ENCODE measurements at regions not wholly inside any gene's neighbourhood (a gene's known extent, or its start where the extent isn't known, plus 50 kb on each side); places are given as distances from the start of the nearest gene placed in this dataset.
"Not testable (repeated sequence)": the region's sequence is repeated elsewhere in the genome, so short reads cannot be mapped to it uniquely, and the experiment has no call there.

- H3K4me3 Mint-ChIP-seq; intact Hi-C loops (cut with micrococcal nuclease); DNase-seq (ENCODE audit: low spot score); H3K4me1 Mint-ChIP-seq (ENCODE audit: low read depth); H3K27ac Mint-ChIP-seq; H3K27me3 Mint-ChIP-seq (ENCODE audit: insufficient read depth); H3K36me3 Mint-ChIP-seq (ENCODE audit: low read depth): not testable (repeated sequence)
- peaks cover 13% of the 10 kb centered on the region for H3K9me3 Mint-ChIP-seq
These were observed 251.3 kb downstream of the PTGER3 start for GRCh38 chr1:70796298-70796697.

GRCh38 chr1:70802625-70803024, 245.0 kb downstream of the PTGER3 start:
- peaks cover 18% of the 10 kb centered on the region for H3K9me3 Mint-ChIP-seq
- DNase-seq (ENCODE audit: low spot score); intact Hi-C loops (cut with micrococcal nuclease); H3K4me1 Mint-ChIP-seq (ENCODE audit: low read depth); H3K36me3 Mint-ChIP-seq (ENCODE audit: low read depth); H3K27ac Mint-ChIP-seq; H3K4me3 Mint-ChIP-seq; H3K27me3 Mint-ChIP-seq (ENCODE audit: insufficient read depth): not testable (repeated sequence)

- no peak for DNase-seq (ENCODE audit: low spot score)
These were observed 242.0 kb downstream of the PTGER3 start for GRCh38 chr1:70805641-70806040.

GRCh38 chr1:70807088-70807664, 240.4 kb downstream of the PTGER3 start:
- intact Hi-C loops (cut with micrococcal nuclease): no loop called here
- peaks cover 8% of the 10 kb centered on the region for H3K9me3 Mint-ChIP-seq
- no peaks in the 10 kb centered on the region for H3K27me3 Mint-ChIP-seq (ENCODE audit: insufficient read depth)
- H3K36me3 Mint-ChIP-seq (ENCODE audit: low read depth): no peaks in the 10 kb centered on the region
- no peak overlapping the region for H3K27ac Mint-ChIP-seq
- no peak for DNase-seq (ENCODE audit: low spot score)
- H3K4me3 Mint-ChIP-seq: no peak overlapping the region
- H3K4me1 Mint-ChIP-seq (ENCODE audit: low read depth): peaks cover 10% of the 10 kb centered on the region

More at GRCh38 chr1:70805641-70806040, 242.0 kb downstream of the PTGER3 start:
- H3K9me3 Mint-ChIP-seq: peaks cover 8% of the 10 kb centered on the region
- intact Hi-C loops (cut with micrococcal nuclease): no loop called here
- H3K36me3 Mint-ChIP-seq (ENCODE audit: low read depth): no peaks in the 10 kb centered on the region
- no peak overlapping the region for H3K4me3 Mint-ChIP-seq
- H3K4me1 Mint-ChIP-seq (ENCODE audit: low read depth): peaks cover 10% of the 10 kb centered on the region
- no peaks in the 10 kb centered on the region for H3K27me3 Mint-ChIP-seq (ENCODE audit: insufficient read depth)
- no peak overlapping the region for H3K27ac Mint-ChIP-seq

DNA sequence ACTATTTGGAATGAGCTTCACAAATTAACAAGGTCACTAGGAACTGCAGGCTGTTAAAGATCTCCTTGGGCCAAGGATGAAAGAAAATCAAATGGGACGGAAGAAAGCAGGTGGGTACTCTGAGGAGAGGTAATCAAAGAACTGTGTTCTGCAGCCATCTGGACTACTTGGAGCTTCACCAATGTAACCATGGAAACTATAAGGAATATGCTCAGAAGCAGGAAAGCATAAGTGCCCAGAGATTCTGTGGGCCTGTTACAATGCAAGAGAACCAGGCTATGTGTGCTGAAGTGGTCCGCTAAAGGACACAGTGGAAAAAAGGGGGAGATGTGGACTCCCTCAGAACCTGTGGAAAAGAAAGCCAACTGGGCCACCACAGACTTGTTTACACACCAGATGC, 238.5 kb downstream of the PTGER3 start:
- no peaks in the 10 kb centered on the region for H3K36me3 Mint-ChIP-seq (ENCODE audit: low read depth)
- H3K27ac Mint-ChIP-seq: no peak overlapping the region
- H3K27me3 Mint-ChIP-seq (ENCODE audit: insufficient read depth): no peaks in the 10 kb centered on the region
- intact Hi-C loops (cut with micrococcal nuclease): no loop called here
- DNase-seq (ENCODE audit: low spot score): no peak
- H3K4me1 Mint-ChIP-seq (ENCODE audit: low read depth): peaks cover 10% of the 10 kb centered on the region
- H3K9me3 Mint-ChIP-seq: peaks cover 8% of the 10 kb centered on the region
- H3K4me3 Mint-ChIP-seq: no peak overlapping the region

- peaks cover 10% of the 10 kb centered on the region for H3K4me1 Mint-ChIP-seq (ENCODE audit: low read depth)
- intact Hi-C loops (cut with micrococcal nuclease): no loop called here
- no peak overlapping the region for H3K4me3 Mint-ChIP-seq
- H3K36me3 Mint-ChIP-seq (ENCODE audit: low read depth): no peaks in the 10 kb centered on the region
- no peaks in the 10 kb centered on the region for H3K9me3 Mint-ChIP-seq
- H3K27ac Mint-ChIP-seq: no peak overlapping the region
- no peaks in the 10 kb centered on the region for H3K27me3 Mint-ChIP-seq (ENCODE audit: insufficient read depth)
- DNase-seq (ENCODE audit: low spot score): no peak
These were observed 235.8 kb downstream of the PTGER3 start for GRCh38 chr1:70811815-70812214.

DNA sequence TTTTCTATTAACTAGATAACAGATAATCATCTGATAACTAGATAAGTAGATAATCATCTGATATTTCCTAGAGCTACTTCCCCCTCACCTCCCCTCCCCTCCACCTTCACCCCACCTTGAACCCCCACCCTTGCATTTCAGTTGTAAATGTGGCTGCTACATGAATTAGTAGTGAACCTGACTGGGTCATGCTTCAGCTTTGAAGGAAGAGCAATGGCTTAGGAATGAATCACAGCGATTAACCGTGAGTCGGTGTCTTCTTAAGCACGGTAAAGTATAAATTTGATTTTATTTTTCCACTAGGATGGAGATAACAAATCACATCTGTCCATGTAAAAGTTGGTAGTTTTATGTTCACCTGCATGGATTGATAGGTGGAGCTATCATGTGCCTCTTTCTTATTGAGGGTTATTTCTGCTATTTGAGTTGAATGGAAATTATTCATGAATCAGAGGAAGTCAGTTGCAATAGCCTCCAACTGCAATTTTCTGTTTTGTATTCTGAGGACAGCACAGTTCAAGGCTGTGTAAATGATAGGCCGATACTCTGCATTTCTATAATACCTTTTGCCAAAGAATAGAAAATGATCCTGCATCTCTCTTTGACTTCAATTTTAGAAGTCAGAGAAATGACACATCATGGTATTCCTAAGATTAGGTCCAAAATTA, 235.0 kb downstream of the PTGER3 start:
- Mint-ChIP-seq H3K36me3 (ENCODE audit: low read depth) (no peaks in the 10 kb centered on the region), H3K27ac (no peak overlapping the region), H3K9me3 (no peaks in the 10 kb centered on the region), H3K27me3 (ENCODE audit: insufficient read depth) (peaks cover 2% of the 10 kb centered on the region), H3K4me1 (ENCODE audit: low read depth) (peaks cover 10% of the 10 kb centered on the region), H3K4me3 (no peak overlapping the region)
- intact Hi-C loops (cut with micrococcal nuclease): no loop called here
- DNase-seq (ENCODE audit: low spot score): no peak

GRCh38 chr1:70818401-70818800, 229.2 kb downstream of the PTGER3 start:
- Mint-ChIP-seq H3K9me3 (no peaks in the 10 kb centered on the region), H3K27ac (no peak overlapping the region), H3K36me3 (ENCODE audit: low read depth) (no peaks in the 10 kb centered on the region), H3K4me3 (no peak overlapping the region), H3K4me1 (ENCODE audit: low read depth) (no peaks in the 10 kb centered on the region), H3K27me3 (ENCODE audit: insufficient read depth) (peaks cover 2% of the 10 kb centered on the region)
- no peak for DNase-seq (ENCODE audit: low spot score)
- intact Hi-C loops (cut with micrococcal nuclease): no loop called here

- Mint-ChIP-seq H3K27me3 (ENCODE audit: insufficient read depth) (peaks cover 2% of the 10 kb centered on the region), H3K9me3 (no peaks in the 10 kb centered on the region), H3K36me3 (ENCODE audit: low read depth) (no peaks in the 10 kb centered on the region), H3K27ac (no peak overlapping the region), H3K4me1 (ENCODE audit: low read depth) (no peaks in the 10 kb centered on the region), H3K4me3 (no peak overlapping the region)
- intact Hi-C loops (cut with micrococcal nuclease): no loop called here
- no peak for DNase-seq (ENCODE audit: low spot score)
These were observed 228.4 kb downstream of the PTGER3 start for GRCh38 chr1:70819231-70819630.

DNA sequence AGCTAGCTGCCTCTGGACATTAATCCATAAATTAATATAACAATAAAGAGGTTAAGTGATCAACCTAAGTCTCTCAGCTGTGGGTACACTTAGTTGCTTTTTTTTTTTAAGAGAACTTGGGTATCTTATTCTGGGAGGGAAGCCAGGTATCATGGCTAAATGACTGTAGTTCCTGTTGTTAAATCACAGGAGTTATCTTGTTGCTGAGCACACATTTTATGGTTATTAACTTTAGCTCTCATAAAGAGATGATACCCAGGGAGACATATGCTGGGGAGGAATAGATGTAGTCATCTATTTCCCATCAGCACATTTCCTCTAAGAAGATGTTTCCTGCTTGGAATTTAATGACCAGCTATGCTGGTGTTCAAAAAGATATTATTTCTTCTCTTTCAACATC, 227.8 kb downstream of the PTGER3 start:
- H3K27me3 Mint-ChIP-seq (ENCODE audit: insufficient read depth): peaks cover 2% of the 10 kb centered on the region
- no peaks in the 10 kb centered on the region for H3K36me3 Mint-ChIP-seq (ENCODE audit: low read depth)
- no peak overlapping the region for H3K4me3 Mint-ChIP-seq
- intact Hi-C loops (cut with micrococcal nuclease): no loop called here
- H3K4me1 Mint-ChIP-seq (ENCODE audit: low read depth): no peaks in the 10 kb centered on the region
- DNase-seq (ENCODE audit: low spot score): no peak
- no peak overlapping the region for H3K27ac Mint-ChIP-seq
- H3K9me3 Mint-ChIP-seq: no peaks in the 10 kb centered on the region

- Mint-ChIP-seq H3K4me1 (ENCODE audit: low read depth) (no peaks in the 10 kb centered on the region), H3K36me3 (ENCODE audit: low read depth) (no peaks in the 10 kb centered on the region), H3K27me3 (ENCODE audit: insufficient read depth) (peaks cover 2% of the 10 kb centered on the region), H3K9me3 (no peaks in the 10 kb centered on the region), H3K27ac (no peak overlapping the region), H3K4me3 (no peak overlapping the region)
- DNase-seq (ENCODE audit: low spot score): no peak
- intact Hi-C loops (cut with micrococcal nuclease): no loop called here
These were observed 227.2 kb downstream of the PTGER3 start for GRCh38 chr1:70820396-70820795.

- no peak overlapping the region for H3K27ac Mint-ChIP-seq
- H3K4me3 Mint-ChIP-seq: no peak overlapping the region
- intact Hi-C loops (cut with micrococcal nuclease): no loop called here
- H3K4me1 Mint-ChIP-seq (ENCODE audit: low read depth): no peaks in the 10 kb centered on the region
- DNase-seq (ENCODE audit: low spot score): no peak
- peaks cover 2% of the 10 kb centered on the region for H3K27me3 Mint-ChIP-seq (ENCODE audit: insufficient read depth)
- no peaks in the 10 kb centered on the region for H3K36me3 Mint-ChIP-seq (ENCODE audit: low read depth)
- no peaks in the 10 kb centered on the region for H3K9me3 Mint-ChIP-seq
These were observed 226.6 kb downstream of the PTGER3 start for GRCh38 chr1:70820995-70821394.

DNA sequence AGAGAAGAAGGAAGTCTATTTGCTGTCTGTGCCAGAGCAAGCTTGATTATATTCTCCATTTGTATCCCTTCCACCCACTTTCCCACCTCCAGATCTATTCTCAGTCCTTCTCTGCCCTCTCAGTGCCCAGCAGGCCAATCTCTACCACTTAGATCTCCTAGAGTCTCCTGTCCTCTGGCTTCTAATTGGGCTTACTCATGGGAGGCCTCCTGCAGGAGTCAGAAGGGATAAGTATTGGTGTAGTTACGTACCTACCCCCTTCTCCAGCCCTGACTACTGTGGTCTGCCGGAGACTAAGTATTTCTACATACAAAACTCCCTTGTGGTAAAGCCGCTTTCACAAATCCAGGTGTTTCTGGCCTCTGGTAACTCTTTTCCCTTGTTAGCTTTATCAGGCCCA, 221.2 kb downstream of the PTGER3 start:
- no peak for DNase-seq (ENCODE audit: low spot score)
- no peaks in the 10 kb centered on the region for H3K4me1 Mint-ChIP-seq (ENCODE audit: low read depth)
- H3K9me3 Mint-ChIP-seq: no peaks in the 10 kb centered on the region
- no peak overlapping the region for H3K27ac Mint-ChIP-seq
- intact Hi-C loops (cut with micrococcal nuclease): no loop called here
- H3K4me3 Mint-ChIP-seq: no peak overlapping the region
- no peaks in the 10 kb centered on the region for H3K36me3 Mint-ChIP-seq (ENCODE audit: low read depth)
- peaks cover 4% of the 10 kb centered on the region for H3K27me3 Mint-ChIP-seq (ENCODE audit: insufficient read depth)

- H3K36me3 Mint-ChIP-seq (ENCODE audit: low read depth): no peaks in the 10 kb centered on the region
- H3K9me3 Mint-ChIP-seq: no peaks in the 10 kb centered on the region
These were observed 220.6 kb downstream of the PTGER3 start for GRCh38 chr1:70827030-70827429.

More at GRCh38 chr1:70827030-70827429, 220.6 kb downstream of the PTGER3 start:
- Mint-ChIP-seq H3K4me1 (ENCODE audit: low read depth) (no peaks in the 10 kb centered on the region), H3K27me3 (ENCODE audit: insufficient read depth) (peaks cover 4% of the 10 kb centered on the region), H3K27ac (no peak overlapping the region), H3K4me3 (no peak overlapping the region)
- DNase-seq (ENCODE audit: low spot score): no peak
- intact Hi-C loops (cut with micrococcal nuclease): no loop called here
